GM12864 (cell line): ENCODE measurements at regions not wholly inside any gene's neighbourhood (a gene's known extent, or its start where the extent isn't known, plus 50 kb on each side); places are given as distances from the start of the nearest gene placed in this dataset.
"Not testable (repeated sequence)": the region's sequence is repeated elsewhere in the genome, so short reads cannot be mapped to it uniquely, and the experiment has no call there.

Source experiments
- DNase-seq: peaks from one replicate; pipeline ENCODE4 v3.0.0-alpha.2; 2011; ENCODE audit warnings: low read depth
- H3K4me3 ChIP-seq: 2 replicates; pipeline ENCODE4 v1.5.1; 2011; ENCODE audit warnings: mild to moderate bottlenecking, low read depth, low read length, control low read depth
- TF ChIP-seq, protein P1 (sequence below): IDR thresholded peaks from 2 replicates; pipeline ENCODE4 v1.5.1; 2011; ENCODE audit warnings: low read depth, mild to moderate bottlenecking, moderate library complexity, low read length, control low read depth, inconsistent platforms; ENCODE audit errors: missing control alignments

GRCh38 chr9:102445906-102446305, 549.2 kb upstream of the CYLC2 start:
- H3K4me3 ChIP-seq: no peak overlapping the region
- no peak for DNase-seq
- TF ChIP-seq, protein P1, sequence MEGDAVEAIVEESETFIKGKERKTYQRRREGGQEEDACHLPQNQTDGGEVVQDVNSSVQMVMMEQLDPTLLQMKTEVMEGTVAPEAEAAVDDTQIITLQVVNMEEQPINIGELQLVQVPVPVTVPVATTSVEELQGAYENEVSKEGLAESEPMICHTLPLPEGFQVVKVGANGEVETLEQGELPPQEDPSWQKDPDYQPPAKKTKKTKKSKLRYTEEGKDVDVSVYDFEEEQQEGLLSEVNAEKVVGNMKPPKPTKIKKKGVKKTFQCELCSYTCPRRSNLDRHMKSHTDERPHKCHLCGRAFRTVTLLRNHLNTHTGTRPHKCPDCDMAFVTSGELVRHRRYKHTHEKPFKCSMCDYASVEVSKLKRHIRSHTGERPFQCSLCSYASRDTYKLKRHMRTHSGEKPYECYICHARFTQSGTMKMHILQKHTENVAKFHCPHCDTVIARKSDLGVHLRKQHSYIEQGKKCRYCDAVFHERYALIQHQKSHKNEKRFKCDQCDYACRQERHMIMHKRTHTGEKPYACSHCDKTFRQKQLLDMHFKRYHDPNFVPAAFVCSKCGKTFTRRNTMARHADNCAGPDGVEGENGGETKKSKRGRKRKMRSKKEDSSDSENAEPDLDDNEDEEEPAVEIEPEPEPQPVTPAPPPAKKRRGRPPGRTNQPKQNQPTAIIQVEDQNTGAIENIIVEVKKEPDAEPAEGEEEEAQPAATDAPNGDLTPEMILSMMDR: no peak

GRCh38 chr9:102445181-102445747, 549.9 kb upstream of the CYLC2 start:
- no peak for DNase-seq
- no peak overlapping the region for H3K4me3 ChIP-seq
- TF ChIP-seq, protein P1: no peak

- DNase-seq: no peak
- no peak overlapping the region for H3K4me3 ChIP-seq
- TF ChIP-seq, protein P1: no peak
Measured at GRCh38 chr9:102439583-102439982, 555.5 kb upstream of the CYLC2 start.

DNA sequence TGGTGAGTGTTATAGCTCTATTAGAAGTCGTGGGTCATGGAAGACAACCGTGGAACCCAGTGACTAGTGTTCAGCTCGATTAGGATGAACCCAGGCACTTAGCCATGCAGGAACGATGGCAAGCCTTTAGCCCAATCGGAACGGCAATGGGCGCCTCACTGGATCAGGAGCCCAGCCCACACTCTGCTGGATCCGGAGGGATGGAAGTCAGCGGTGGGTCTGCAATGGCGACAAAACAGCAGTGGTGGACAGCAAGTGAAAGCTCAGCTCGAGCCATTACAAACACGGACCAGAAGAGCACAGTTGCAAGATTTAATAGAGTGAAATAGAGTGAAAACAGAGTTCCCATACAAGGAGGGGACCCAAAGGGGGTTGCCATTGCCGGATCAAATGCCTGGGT, 558.5 kb upstream of the CYLC2 start:
- H3K4me3 ChIP-seq, DNase-seq: not testable (repeated sequence)

GRCh38 chr9:102435427-102435826, 559.7 kb upstream of the CYLC2 start:
- H3K4me3 ChIP-seq: no peak overlapping the region
- TF ChIP-seq, protein P1: no peak
- DNase-seq: no peak

GRCh38 chr9:102434545-102434944, 560.6 kb upstream of the CYLC2 start:
- TF ChIP-seq, protein P1: no peak

GRCh38 chr9:102428305-102428704, 566.8 kb upstream of the CYLC2 start:
- DNase-seq: no peak
- no peak overlapping the region for H3K4me3 ChIP-seq
- TF ChIP-seq, protein P1: no peak

More at GRCh38 chr9:102434545-102434944, 560.6 kb upstream of the CYLC2 start:
- no peak overlapping the region for H3K4me3 ChIP-seq
- no peak for DNase-seq

DNA sequence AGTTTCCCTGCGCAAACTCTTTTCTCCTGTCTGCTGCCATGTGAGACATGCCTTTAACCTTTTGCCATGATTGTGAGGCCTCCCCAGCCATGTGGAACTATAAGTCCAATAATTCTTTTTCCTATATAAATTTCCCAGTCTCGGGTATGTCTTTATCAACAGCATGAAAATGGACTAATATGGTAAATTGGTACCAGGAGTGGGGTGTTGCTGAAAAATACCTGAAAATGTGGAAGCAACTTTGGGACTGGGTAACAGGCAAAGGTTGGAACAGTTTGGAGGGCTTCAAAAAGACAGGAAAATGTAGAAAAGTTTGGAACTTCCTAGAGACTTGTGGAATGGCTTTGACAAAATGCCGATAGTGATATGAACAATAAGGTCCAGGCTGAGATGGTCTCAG, 578.9 kb upstream of the CYLC2 start:
- H3K4me3 ChIP-seq, DNase-seq: not testable (repeated sequence)
